Spleen (tissue), 11 donors: ENCODE measurements at regions not wholly inside any gene's neighbourhood (a gene's known extent, or its start where the extent isn't known, plus 50 kb on each side); places are given as distances from the start of the nearest gene placed in this dataset.

Experiments
- DNase-seq: peaks from one replicate; pipeline ENCODE4 v3.0.0-alpha.2; 2020
- H3K27ac ChIP-seq, 8 donors: fragments of 200-600 bp; sonication (generic) in 7 of 8; 1 replicate in 4 of 8; 2 replicates in 4 of 8; pipeline versions ENCODE4 v1.5.0 to v1.8.0; 2016 to 2021; ENCODE audit warnings: inconsistent platforms in 4 of 8, mild to moderate bottlenecking in 4 of 8, moderate library complexity in 1 of 8
- H3K27me3 ChIP-seq, 7 donors: fragments of 200-600 bp; sonication (generic) in 6 of 7; replicated peaks in 1 of 7; 1 replicate in 4 of 7; 2 replicates in 3 of 7; pipeline versions ENCODE4 v1.5.0 to v1.8.0; 2016 to 2021; ENCODE audit warnings: inconsistent platforms in 3 of 7, mild to moderate bottlenecking in 1 of 7
- H3K36me3 ChIP-seq, 6 donors: fragments of 200-600 bp; sonication (generic) in 5 of 6; 1 replicate in 4 of 6; 2 replicates in 2 of 6; pipeline versions ENCODE4 v1.5.0 to v1.8.0; 2016 to 2021; ENCODE audit warnings: inconsistent platforms in 2 of 6
- H3K4me1 ChIP-seq, 6 donors: fragments of 200-600 bp; sonication (generic) in 5 of 6; 1 replicate in 3 of 6; 2 replicates in 3 of 6; pipeline versions ENCODE4 v1.5.0 to v1.8.0; 2016 to 2021; ENCODE audit warnings: inconsistent platforms in 3 of 6
- H3K4me3 ChIP-seq, 8 donors: fragments of 200-600 bp; sonication (generic) in 7 of 8; 1 replicate in 4 of 8; 2 replicates in 4 of 8; pipeline versions ENCODE4 v1.5.0 to v1.8.0; 2016 to 2021; ENCODE audit warnings: inconsistent platforms in 4 of 8, mild to moderate bottlenecking in 4 of 8, moderate library complexity in 2 of 8
- H3K9me3 ChIP-seq, 8 donors: fragments of 200-600 bp; sonication (generic) in 7 of 8; 1 replicate in 4 of 8; 2 replicates in 4 of 8; pipeline versions ENCODE4 v1.5.0 to v1.8.0; 2016 to 2021; ENCODE audit warnings: inconsistent platforms in 4 of 8
- CTCF ChIP-seq, 11 experiments: fragments of 200-600 bp in 7 of 11; fragments of 450-650 bp in 4 of 11; sonication (generic) in 4 of 11; IDR thresholded peaks in 8 of 11; conservative IDR thresholded peaks in 3 of 11; 1 replicate in 7 of 11; 2 replicates in 4 of 11; pipeline versions ENCODE4 v1.4.0 to v1.8.0; 2016 to 2021; ENCODE audit warnings: antibody characterized with exemption in 11 of 11, inconsistent platforms in 4 of 11, mild to moderate bottlenecking in 1 of 11
- POLR2A ChIP-seq, 3 donors: fragments of 450-650 bp; IDR thresholded peaks; one replicate each; pipeline ENCODE4 v1.5.1; 2017; ENCODE audit warnings: antibody characterized with exemption in 3 of 3, mild to moderate bottlenecking in 1 of 3
- POLR2AphosphoS5 ChIP-seq, 3 donors: sonication (generic); formaldehyde crosslinking; IDR thresholded peaks; one replicate each; pipeline ENCODE4 v1.5.1; 2017; ENCODE audit warnings: antibody characterized with exemption in 3 of 3
- whole genome bisulfite sequencing, 5 donors: extraction: QIAGEN DNeasy Blood & Tissue Kit in 3 of 5; methylation state at CpG; one replicate each; pipeline versions ENCODE4 v1.1.5 to v1.1.7; 2013 to 2018; 5-methylcytosine and 5-hydroxymethylcytosine counted together
- intact Hi-C: fragments of 100-400 bp; cut with DNase I; formaldehyde crosslinking; loops from one replicate; pipeline ENCODE4 v1.15.0; 2023; ENCODE audit warnings: low total_unique reads
- donor health status: healthy with polysubstance abuse.
- donor health status: DM: no; HTN: no; CAD: no; lungs with moderate emphysema.
- donor health status: DM: no; HTN: no; CAD: no.
- donor health status: Bipolar disorder and iron deficiency.
- donor health status: healthy.
- donor health status: DM: no; HTN: no; CAD: no.
- donor health status: DM: yes; HTN: yes; CAD: no.

GRCh38 chr10:78688901-78689583 is 379.7 kb upstream of the ZMIZ1 start:
- H3K9me3 ChIP-seq = no peaks in the 10 kb centered on the region
- H3K27me3 ChIP-seq = peaks cover 0 to 8% (median 0%) of the 10 kb centered on the region in 7 donors
- TF ChIP-seq POLR2A (IDR thresholded peaks at IDR 0.05) (no peak), POLR2AphosphoS5 (IDR thresholded peaks at IDR 0.05) (no peak), CTCF (IDR thresholded peaks at IDR 0.05 in 8 of 11, conservative IDR thresholded peaks at IDR 0.05 in 3 of 11) (no peak)
- H3K27ac ChIP-seq = no peak overlapping the region
- no peak for DNase-seq
- WGBS, 5 donors = 69 to 78% (median 73%) methylated on average over 13 of the region's 13 CpGs
- H3K4me3 ChIP-seq = no peak overlapping the region
- no peaks in the 10 kb centered on the region for H3K36me3 ChIP-seq
- intact Hi-C loops = no loop called here
- H3K4me1 ChIP-seq = peaks cover 0 to 7% (median 0%) of the 10 kb centered on the region in 6 donors

- Histone ChIP-seq H3K36me3 (no peaks in the 10 kb centered on the region), H3K27me3 (peaks cover 0 to 8% (median 0%) of the 10 kb centered on the region in 7 donors), H3K27ac (no peak overlapping the region), H3K9me3 (no peaks in the 10 kb centered on the region), H3K4me1 (peaks cover 0 to 7% (median 0%) of the 10 kb centered on the region in 6 donors), H3K4me3 (no peak overlapping the region)
- 72 to 83% (median 79%) methylated on average over 2 of the region's 2 CpGs for WGBS, 5 donors
- no peak for TF ChIP-seq POLR2A (IDR thresholded peaks at IDR 0.05)
- no peak for TF ChIP-seq POLR2AphosphoS5 (IDR thresholded peaks at IDR 0.05)
- TF ChIP-seq CTCF (IDR thresholded peaks at IDR 0.05 in 8 of 11, conservative IDR thresholded peaks at IDR 0.05 in 3 of 11) = no peak
- intact Hi-C loops = no loop called here
- no peak for DNase-seq
Measured at GRCh38 chr10:78689584-78689935, 379.2 kb upstream of the ZMIZ1 start.

GRCh38 chr10:78690354-78691111 is 378.2 kb upstream of the ZMIZ1 start:
- H3K36me3 ChIP-seq = no peaks in the 10 kb centered on the region
- H3K27me3 ChIP-seq = no peaks in the 10 kb centered on the region
- H3K9me3 ChIP-seq = no peaks in the 10 kb centered on the region
- 86 to 96% (median 95%) methylated on average over 3 of the region's 3 CpGs for WGBS, 5 donors
- TF ChIP-seq POLR2A (IDR thresholded peaks at IDR 0.05) = no peak
- no peak for TF ChIP-seq POLR2AphosphoS5 (IDR thresholded peaks at IDR 0.05)
- TF ChIP-seq CTCF (IDR thresholded peaks at IDR 0.05 in 8 of 11, conservative IDR thresholded peaks at IDR 0.05 in 3 of 11) = no peak
- no peak for DNase-seq
- peaks cover 0 to 7% (median 0%) of the 10 kb centered on the region in 6 donors for H3K4me1 ChIP-seq
- intact Hi-C loops = no loop called here
- no peak overlapping the region for H3K4me3 ChIP-seq
- H3K27ac ChIP-seq = no peak overlapping the region

GRCh38 chr10:78691301-78692030 is 377.3 kb upstream of the ZMIZ1 start:
- Histone ChIP-seq H3K4me3 (no peak overlapping the region), H3K27ac (no peak overlapping the region), H3K9me3 (no peaks in the 10 kb centered on the region), H3K27me3 (no peaks in the 10 kb centered on the region), H3K36me3 (no peaks in the 10 kb centered on the region), H3K4me1 (peaks cover 0 to 4% (median 0%) of the 10 kb centered on the region in 6 donors)
- DNase-seq = no peak
- TF ChIP-seq CTCF (IDR thresholded peaks at IDR 0.05 in 8 of 11, conservative IDR thresholded peaks at IDR 0.05 in 3 of 11) = no peak
- no peak for TF ChIP-seq POLR2A (IDR thresholded peaks at IDR 0.05)
- TF ChIP-seq POLR2AphosphoS5 (IDR thresholded peaks at IDR 0.05) = no peak
- intact Hi-C loops = no loop called here
- WGBS, 5 donors = 77 to 81% (median 79%) methylated on average over 4 of the region's 4 CpGs
